ENCODE measurements at regions not wholly inside any gene's neighbourhood (a gene's known extent, or its start where the extent isn't known, plus 50 kb on each side); places are given as distances from the start of the nearest gene placed in this dataset.
"Not testable (repeated sequence)": the region's sequence is repeated elsewhere in the genome, so short reads cannot be mapped to it uniquely, and the experiment has no call there.

GRCh38 chr2:225231900-225232299, 167.6 kb upstream of the NYAP2 start:
- Histone ChIP-seq H3K79me2 (ENCODE audit: low read length) (no peaks in the 10 kb centered on the region), H3K27me3 (ENCODE audit: low read depth, low read length) (no peaks in the 10 kb centered on the region), H3K9me3 (ENCODE audit: insufficient read depth, low read length) (no peaks in the 10 kb centered on the region), H3K9ac (ENCODE audit: low read length) (no peak overlapping the region), H3K4me1 (ENCODE audit: low read length) (peaks cover 24% of the 10 kb centered on the region), H3K27ac (ENCODE audit: low read length) (no peak overlapping the region), H2AFZ (ENCODE audit: low read depth, low read length) (no peak overlapping the region), H3K4me2 (ENCODE audit: low read length) (no peak overlapping the region), H4K20me1 (ENCODE audit: insufficient read depth, low read length) (no peaks in the 10 kb centered on the region), H3K36me3 (replicated peaks; ENCODE audit: low read depth, low read length) (no peaks in the 10 kb centered on the region), H3K4me3 (ENCODE audit: low read length) (no peak overlapping the region)
- TF ChIP-seq CTCF (IDR thresholded peaks at IDR 0.05; ENCODE audit: low read depth, low read length) (no peak), EZH2phosphoT487 (IDR thresholded peaks at IDR 0.05; ENCODE audit: low read depth) (no peak)

- H3K4me3 ChIP-seq (ENCODE audit: low read length); H3K4me2 ChIP-seq (ENCODE audit: low read length); H3K4me1 ChIP-seq (ENCODE audit: low read length); H3K27me3 ChIP-seq (ENCODE audit: low read depth, low read length); H3K27ac ChIP-seq (ENCODE audit: low read length); H3K36me3 ChIP-seq (replicated peaks; ENCODE audit: low read depth, low read length); H2AFZ ChIP-seq (ENCODE audit: low read depth, low read length); H4K20me1 ChIP-seq (ENCODE audit: insufficient read depth, low read length); H3K9me3 ChIP-seq (ENCODE audit: insufficient read depth, low read length); H3K79me2 ChIP-seq (ENCODE audit: low read length); H3K9ac ChIP-seq (ENCODE audit: low read length): not testable (repeated sequence)
Observed at GRCh38 chr2:225229346-225229745, 170.2 kb upstream of the NYAP2 start.

GRCh38 chr2:225226441-225226840, 173.1 kb upstream of the NYAP2 start:
- Histone ChIP-seq H3K4me3 (ENCODE audit: low read length) (no peak overlapping the region), H4K20me1 (ENCODE audit: insufficient read depth, low read length) (no peaks in the 10 kb centered on the region)

GRCh38 chr2:225223301-225223700, 176.2 kb upstream of the NYAP2 start:
- H3K9ac ChIP-seq (ENCODE audit: low read length), result no peak overlapping the region
- no peak overlapping the region for H3K4me2 ChIP-seq (ENCODE audit: low read length)
- H3K79me2 ChIP-seq (ENCODE audit: low read length), result no peaks in the 10 kb centered on the region
- no peak overlapping the region for H2AFZ ChIP-seq (ENCODE audit: low read depth, low read length)
- H3K9me3 ChIP-seq (ENCODE audit: insufficient read depth, low read length), result no peaks in the 10 kb centered on the region
- H3K27ac ChIP-seq (ENCODE audit: low read length), result no peak overlapping the region
- H3K4me3 ChIP-seq (ENCODE audit: low read length), result no peak overlapping the region
- H3K4me1 ChIP-seq (ENCODE audit: low read length), result no peaks in the 10 kb centered on the region
- no peaks in the 10 kb centered on the region for H4K20me1 ChIP-seq (ENCODE audit: insufficient read depth, low read length)
- H3K27me3 ChIP-seq (ENCODE audit: low read depth, low read length), result no peaks in the 10 kb centered on the region
- H3K36me3 ChIP-seq (replicated peaks; ENCODE audit: low read depth, low read length), result no peaks in the 10 kb centered on the region
- TF ChIP-seq CTCF (IDR thresholded peaks at IDR 0.05; ENCODE audit: low read depth, low read length) (no peak), EZH2phosphoT487 (IDR thresholded peaks at IDR 0.05; ENCODE audit: low read depth) (no peak)

More at GRCh38 chr2:225226441-225226840, 173.1 kb upstream of the NYAP2 start:
- H3K9me3 ChIP-seq (ENCODE audit: insufficient read depth, low read length), result no peaks in the 10 kb centered on the region
- H3K27ac ChIP-seq (ENCODE audit: low read length), result no peak overlapping the region
- no peaks in the 10 kb centered on the region for H3K4me1 ChIP-seq (ENCODE audit: low read length)
- no peaks in the 10 kb centered on the region for H3K79me2 ChIP-seq (ENCODE audit: low read length)
- TF ChIP-seq CTCF (IDR thresholded peaks at IDR 0.05; ENCODE audit: low read depth, low read length) (no peak), EZH2phosphoT487 (IDR thresholded peaks at IDR 0.05; ENCODE audit: low read depth) (no peak)
- no peak overlapping the region for H2AFZ ChIP-seq (ENCODE audit: low read depth, low read length)
- no peaks in the 10 kb centered on the region for H3K36me3 ChIP-seq (replicated peaks; ENCODE audit: low read depth, low read length)
- H3K9ac ChIP-seq (ENCODE audit: low read length), result no peak overlapping the region
- no peak overlapping the region for H3K4me2 ChIP-seq (ENCODE audit: low read length)
- no peaks in the 10 kb centered on the region for H3K27me3 ChIP-seq (ENCODE audit: low read depth, low read length)

- Histone ChIP-seq H3K27me3 (ENCODE audit: low read depth, low read length) (no peaks in the 10 kb centered on the region), H4K20me1 (ENCODE audit: insufficient read depth, low read length) (no peaks in the 10 kb centered on the region), H3K4me3 (ENCODE audit: low read length) (no peak overlapping the region), H3K9me3 (ENCODE audit: insufficient read depth, low read length) (no peaks in the 10 kb centered on the region), H3K9ac (ENCODE audit: low read length) (no peak overlapping the region), H3K4me1 (ENCODE audit: low read length) (0 out of 2 replicates have a peak, but pooled peaks cover 4% of the 10 kb centered on the region), H3K4me2 (ENCODE audit: low read length) (no peak overlapping the region), H3K27ac (ENCODE audit: low read length) (no peak overlapping the region), H3K36me3 (replicated peaks; ENCODE audit: low read depth, low read length) (no peaks in the 10 kb centered on the region), H3K79me2 (ENCODE audit: low read length) (no peaks in the 10 kb centered on the region), H2AFZ (ENCODE audit: low read depth, low read length) (no peak overlapping the region)
- TF ChIP-seq EZH2phosphoT487 (IDR thresholded peaks at IDR 0.05; ENCODE audit: low read depth), result no peak
- no peak for TF ChIP-seq CTCF (IDR thresholded peaks at IDR 0.05; ENCODE audit: low read depth, low read length)
Observed at GRCh38 chr2:225207471-225207870, 165.2 kb upstream of the DOCK10 start.

Data from OCI-LY3 (cell line).